OCI-LY7 (cell line): ENCODE measurements at regions not wholly inside any gene's neighbourhood (a gene's known extent, or its start where the extent isn't known, plus 50 kb on each side); places are given as distances from the start of the nearest gene placed in this dataset.

Experiments
- EZH2phosphoT487 ChIP-seq: fragments of 200-600 bp; sonication (generic); IDR thresholded peaks from 2 replicates; pipeline ENCODE4 v1.6.1; 2018; ENCODE audit warnings: low read depth, borderline replicate concordance, mild to moderate bottlenecking, mixed run types, antibody characterized with exemption, low read length, moderate library complexity, mixed read lengths
- TF ChIP-seq, protein P1 (sequence below): fragments of 200-600 bp; sonication (generic); conservative IDR thresholded peaks from 2 replicates; pipeline ENCODE4 v1.5.1; 2014; ENCODE audit warnings: mild to moderate bottlenecking, antibody characterized with exemption, low read length, moderate library complexity, mixed read lengths

DNA sequence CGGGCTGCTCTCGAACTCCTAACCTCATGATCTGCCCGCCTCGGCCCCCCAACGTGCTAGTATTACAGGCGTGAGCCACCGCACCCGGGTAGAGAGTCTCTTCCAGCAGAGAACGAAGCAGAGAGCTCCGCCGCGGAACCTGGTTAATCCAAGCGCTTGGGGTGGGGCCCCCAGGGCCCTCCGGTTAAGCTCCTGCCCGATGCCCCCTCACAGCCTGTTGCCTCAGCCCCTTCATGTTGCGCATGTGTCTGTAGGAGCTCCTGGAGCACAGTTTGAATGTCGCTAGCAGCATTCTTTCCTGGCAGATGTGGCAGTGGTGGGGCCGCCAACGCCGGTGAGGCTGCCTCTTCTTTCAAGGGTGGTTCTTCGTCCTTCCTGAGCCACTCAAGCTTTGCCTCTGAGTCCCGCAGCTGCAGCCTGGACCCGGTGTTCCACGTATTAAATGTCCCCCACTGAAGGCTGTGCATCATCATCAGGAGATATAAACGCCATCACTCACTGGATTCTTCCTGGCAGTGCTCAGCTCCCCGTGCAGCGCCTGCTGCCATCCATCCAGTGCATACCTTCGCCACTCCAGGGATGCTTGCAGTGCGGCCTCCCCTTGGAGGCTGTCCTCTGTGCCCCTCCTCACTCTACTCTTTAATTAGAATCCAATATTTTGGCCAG, 1919.3 kb downstream of the PCDH9 start:
- TF ChIP-seq, protein P1, sequence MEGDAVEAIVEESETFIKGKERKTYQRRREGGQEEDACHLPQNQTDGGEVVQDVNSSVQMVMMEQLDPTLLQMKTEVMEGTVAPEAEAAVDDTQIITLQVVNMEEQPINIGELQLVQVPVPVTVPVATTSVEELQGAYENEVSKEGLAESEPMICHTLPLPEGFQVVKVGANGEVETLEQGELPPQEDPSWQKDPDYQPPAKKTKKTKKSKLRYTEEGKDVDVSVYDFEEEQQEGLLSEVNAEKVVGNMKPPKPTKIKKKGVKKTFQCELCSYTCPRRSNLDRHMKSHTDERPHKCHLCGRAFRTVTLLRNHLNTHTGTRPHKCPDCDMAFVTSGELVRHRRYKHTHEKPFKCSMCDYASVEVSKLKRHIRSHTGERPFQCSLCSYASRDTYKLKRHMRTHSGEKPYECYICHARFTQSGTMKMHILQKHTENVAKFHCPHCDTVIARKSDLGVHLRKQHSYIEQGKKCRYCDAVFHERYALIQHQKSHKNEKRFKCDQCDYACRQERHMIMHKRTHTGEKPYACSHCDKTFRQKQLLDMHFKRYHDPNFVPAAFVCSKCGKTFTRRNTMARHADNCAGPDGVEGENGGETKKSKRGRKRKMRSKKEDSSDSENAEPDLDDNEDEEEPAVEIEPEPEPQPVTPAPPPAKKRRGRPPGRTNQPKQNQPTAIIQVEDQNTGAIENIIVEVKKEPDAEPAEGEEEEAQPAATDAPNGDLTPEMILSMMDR, result no peak
- no peak for TF ChIP-seq EZH2phosphoT487
